Endodermal cell (in vitro differentiated cells): ENCODE measurements at regions not wholly inside any gene's neighbourhood (a gene's known extent, or its start where the extent isn't known, plus 50 kb on each side); places are given as distances from the start of the nearest gene placed in this dataset.

Source experiments
- DNase-seq: peaks from one replicate; pipeline ENCODE4 v3.0.0-alpha.2; 2017
- H3K27ac ChIP-seq: 2 replicates; pipeline ENCODE4 v1.5.1; 2013; ENCODE audit warnings: mild to moderate bottlenecking, low read depth, low read length, moderate library complexity
- H3K27me3 ChIP-seq: 2 replicates; pipeline ENCODE4 v1.6.1; 2013; ENCODE audit warnings: mild to moderate bottlenecking, low read length, moderate library complexity; ENCODE audit not compliant: insufficient read depth, control insufficient read depth, poor library complexity, severe bottlenecking
- H3K36me3 ChIP-seq: 2 replicates; pipeline ENCODE4 v1.7.0; 2013; ENCODE audit warnings: mild to moderate bottlenecking, low read length, moderate library complexity; ENCODE audit not compliant: control insufficient read depth, insufficient read depth
- H3K4me1 ChIP-seq: one replicate; pipeline ENCODE4 v1.7.0; 2013; ENCODE audit warnings: low read length; ENCODE audit not compliant: control insufficient read depth, insufficient read depth
- H3K4me3 ChIP-seq: 2 replicates; pipeline ENCODE4 v1.5.1; 2013; ENCODE audit warnings: mild to moderate bottlenecking, low read length, moderate library complexity
- H3K9ac ChIP-seq: 2 replicates; pipeline ENCODE4 v1.6.1; 2013; ENCODE audit warnings: mild to moderate bottlenecking, low read length, moderate library complexity; ENCODE audit not compliant: poor library complexity, severe bottlenecking; ENCODE audit errors: extremely low read depth
- H3K9me3 ChIP-seq: 2 replicates; pipeline ENCODE4 v1.6.1; 2013; ENCODE audit warnings: mild to moderate bottlenecking, low read length, moderate library complexity; ENCODE audit not compliant: control insufficient read depth
- H3K27ac Mint-ChIP-seq: 2 replicates; pipeline ENCODE4 v1.8.0; 2020; ENCODE audit warnings: mixed read lengths
- H3K27me3 Mint-ChIP-seq: 2 replicates; pipeline ENCODE4 v1.8.0; 2021; ENCODE audit warnings: mild to moderate bottlenecking, mixed read lengths; ENCODE audit not compliant: insufficient read depth
- H3K36me3 Mint-ChIP-seq: 2 replicates; pipeline ENCODE4 v1.8.0; 2020; ENCODE audit warnings: low read depth, mixed read lengths
- H3K4me1 Mint-ChIP-seq: 2 replicates; pipeline ENCODE4 v1.8.0; 2020; ENCODE audit warnings: mixed read lengths
- H3K4me3 Mint-ChIP-seq: 2 replicates; pipeline ENCODE4 v1.8.0; 2020; ENCODE audit warnings: mild to moderate bottlenecking, moderate library complexity, mixed read lengths
- H3K9me3 Mint-ChIP-seq: 2 replicates; pipeline ENCODE4 v1.8.0; 2020; ENCODE audit warnings: mild to moderate bottlenecking, mixed read lengths
- WGBS, 2 experiments: methylation state at CpG; one replicate each; pipeline versions ENCODE4 v1.1.5 to v1.1.7; 2013; ENCODE audit warnings: missing lambda C conversion rate in 2 of 2, mixed read lengths in 1 of 2; ENCODE audit not compliant: insufficient coverage in 1 of 2, insufficient read length in 1 of 2; 5-methylcytosine and 5-hydroxymethylcytosine counted together
- TF ChIP-seq, protein P1 (sequence below): fragments of 200-600 bp; sonication (generic); conservative IDR thresholded peaks from 2 replicates; pipeline ENCODE4 v1.5.0; 2021; ENCODE audit warnings: antibody characterized with exemption, mild to moderate bottlenecking

DNA sequence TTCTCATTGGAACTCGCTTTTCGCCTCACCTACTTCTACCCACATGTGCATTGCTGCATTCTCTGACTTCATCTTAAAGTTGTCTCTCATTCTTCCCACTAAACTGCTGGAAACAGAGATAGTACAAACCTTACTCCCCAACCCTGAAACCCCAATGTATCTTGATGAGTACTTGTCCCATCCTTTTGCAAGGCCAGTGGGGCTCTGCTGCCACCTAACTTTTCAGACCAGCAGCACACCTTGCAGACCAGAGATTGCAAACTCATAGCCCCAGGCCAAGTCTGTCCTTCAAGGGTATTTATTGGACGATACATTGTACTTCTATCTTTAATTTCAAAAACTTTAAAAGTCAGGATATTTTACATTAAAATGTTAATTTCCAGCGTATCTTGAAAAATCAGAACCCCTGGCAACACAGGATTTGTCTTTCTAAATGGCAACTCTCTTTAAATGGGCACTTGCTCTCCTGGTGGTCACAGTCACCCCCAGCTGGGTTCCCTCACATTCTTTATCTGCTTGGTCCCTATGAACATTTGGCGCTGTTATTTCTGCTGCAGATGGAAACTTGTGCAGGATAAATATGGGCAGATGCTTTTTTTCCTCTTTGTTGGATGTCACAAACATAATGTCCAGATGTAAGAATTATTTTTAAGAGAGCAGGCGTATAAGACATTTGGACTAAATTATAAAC, 83.9 kb downstream of the SOD2 start:
- Mint-ChIP-seq H3K27me3 (no peaks in the 10 kb centered on the region), H3K27ac (no peak overlapping the region), H3K4me1 (no peaks in the 10 kb centered on the region), H3K36me3 (no peaks in the 10 kb centered on the region), H3K9me3 (no peaks in the 10 kb centered on the region), H3K4me3 (no peak overlapping the region)
- Histone ChIP-seq H3K36me3 (no peaks in the 10 kb centered on the region), H3K4me1 (no peaks in the 10 kb centered on the region), H3K9ac (no peak overlapping the region), H3K4me3 (no peak overlapping the region), H3K27me3 (no peaks in the 10 kb centered on the region), H3K27ac (no peak overlapping the region), H3K9me3 (no peaks in the 10 kb centered on the region)
- peak; percentile 85 for DNase-seq
- TF ChIP-seq, protein P1, sequence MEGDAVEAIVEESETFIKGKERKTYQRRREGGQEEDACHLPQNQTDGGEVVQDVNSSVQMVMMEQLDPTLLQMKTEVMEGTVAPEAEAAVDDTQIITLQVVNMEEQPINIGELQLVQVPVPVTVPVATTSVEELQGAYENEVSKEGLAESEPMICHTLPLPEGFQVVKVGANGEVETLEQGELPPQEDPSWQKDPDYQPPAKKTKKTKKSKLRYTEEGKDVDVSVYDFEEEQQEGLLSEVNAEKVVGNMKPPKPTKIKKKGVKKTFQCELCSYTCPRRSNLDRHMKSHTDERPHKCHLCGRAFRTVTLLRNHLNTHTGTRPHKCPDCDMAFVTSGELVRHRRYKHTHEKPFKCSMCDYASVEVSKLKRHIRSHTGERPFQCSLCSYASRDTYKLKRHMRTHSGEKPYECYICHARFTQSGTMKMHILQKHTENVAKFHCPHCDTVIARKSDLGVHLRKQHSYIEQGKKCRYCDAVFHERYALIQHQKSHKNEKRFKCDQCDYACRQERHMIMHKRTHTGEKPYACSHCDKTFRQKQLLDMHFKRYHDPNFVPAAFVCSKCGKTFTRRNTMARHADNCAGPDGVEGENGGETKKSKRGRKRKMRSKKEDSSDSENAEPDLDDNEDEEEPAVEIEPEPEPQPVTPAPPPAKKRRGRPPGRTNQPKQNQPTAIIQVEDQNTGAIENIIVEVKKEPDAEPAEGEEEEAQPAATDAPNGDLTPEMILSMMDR = peak; percentile 86
- WGBS, 2 experiments = 70 to 73% methylated on average over 4 to 6 of the region's 6 CpGs

DNA sequence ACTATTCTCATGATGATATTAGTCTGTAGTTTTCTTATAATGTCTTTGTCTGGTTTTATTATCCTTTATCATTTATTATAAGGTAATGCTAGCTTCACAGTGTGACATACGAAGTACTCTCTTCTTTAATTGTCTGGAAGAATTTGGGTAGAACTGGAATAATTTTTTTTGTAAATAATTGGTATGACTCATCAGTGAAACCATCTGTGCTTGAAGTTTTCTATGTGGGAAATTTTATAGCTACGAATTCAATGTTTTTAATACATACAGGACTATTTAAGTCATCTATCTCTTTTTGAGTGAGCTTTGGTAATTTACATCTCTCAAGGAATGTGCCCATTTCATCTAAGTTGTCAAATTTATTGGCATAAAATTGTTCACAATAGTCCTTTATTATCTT, 86.3 kb downstream of the SOD2 start:
- Mint-ChIP-seq H3K9me3 (no peaks in the 10 kb centered on the region), H3K36me3 (no peaks in the 10 kb centered on the region), H3K27ac (no peak overlapping the region), H3K4me1 (no peaks in the 10 kb centered on the region), H3K4me3 (no peak overlapping the region), H3K27me3 (no peaks in the 10 kb centered on the region)
- no peaks in the 10 kb centered on the region for H3K4me1 ChIP-seq
- WGBS, 2 experiments = 78% methylated on average over 2 of the region's 2 CpGs; no CpG with 5 or more reads in 1 of the 2 experiments
- DNase-seq = no peak
- H3K27ac ChIP-seq = no peak overlapping the region
- H3K27me3 ChIP-seq = no peaks in the 10 kb centered on the region
- TF ChIP-seq, protein P1 = no peak
- no peaks in the 10 kb centered on the region for H3K36me3 ChIP-seq
- H3K4me3 ChIP-seq = no peak overlapping the region
- H3K9me3 ChIP-seq = no peaks in the 10 kb centered on the region
- H3K9ac ChIP-seq = no peak overlapping the region

DNA sequence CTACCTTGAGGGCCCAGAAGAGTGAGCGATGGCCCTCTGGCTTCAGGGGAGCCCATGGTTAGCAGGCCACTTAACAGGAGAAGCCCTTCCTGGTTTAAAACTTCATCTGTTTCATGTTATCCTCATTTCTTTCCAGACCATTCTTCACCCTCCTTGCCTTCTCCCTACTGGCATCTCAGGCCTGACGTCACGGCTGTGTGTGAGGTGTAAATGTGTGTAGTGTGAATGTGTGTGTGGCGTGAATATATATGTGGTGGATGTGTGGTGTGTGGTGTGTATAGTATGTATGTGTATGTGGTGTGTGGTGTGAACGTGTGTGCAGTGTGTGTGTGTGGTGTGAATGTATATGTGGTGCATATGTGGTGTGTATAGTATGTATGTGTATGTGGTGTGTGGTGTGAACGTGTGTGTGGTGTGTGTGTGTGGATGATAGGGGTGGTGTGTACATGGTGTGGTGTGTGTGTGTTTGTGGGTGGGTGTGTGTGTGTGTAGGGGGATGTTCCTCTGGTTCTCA, 88.5 kb downstream of the SOD2 start:
- Histone ChIP-seq H3K36me3 (no peaks in the 10 kb centered on the region), H3K4me1 (no peaks in the 10 kb centered on the region), H3K27ac (no peak overlapping the region), H3K9me3 (no peaks in the 10 kb centered on the region), H3K4me3 (no peak overlapping the region), H3K27me3 (no peaks in the 10 kb centered on the region), H3K9ac (no peak overlapping the region)
- WGBS, 2 experiments = 77 to 82% methylated on average over 3 to 6 of the region's 6 CpGs
- Mint-ChIP-seq H3K27me3 (no peaks in the 10 kb centered on the region), H3K36me3 (no peaks in the 10 kb centered on the region), H3K9me3 (no peaks in the 10 kb centered on the region), H3K27ac (no peak overlapping the region), H3K4me3 (no peak overlapping the region), H3K4me1 (no peaks in the 10 kb centered on the region)
- DNase-seq = no peak
- TF ChIP-seq, protein P1 = no peak
